ENCODE measurements at regions not wholly inside any gene's neighbourhood (a gene's known extent, or its start where the extent isn't known, plus 50 kb on each side); places are given as distances from the start of the nearest gene placed in this dataset.
"Not testable (repeated sequence)": the region's sequence is repeated elsewhere in the genome, so short reads cannot be mapped to it uniquely, and the experiment has no call there.

DNA sequence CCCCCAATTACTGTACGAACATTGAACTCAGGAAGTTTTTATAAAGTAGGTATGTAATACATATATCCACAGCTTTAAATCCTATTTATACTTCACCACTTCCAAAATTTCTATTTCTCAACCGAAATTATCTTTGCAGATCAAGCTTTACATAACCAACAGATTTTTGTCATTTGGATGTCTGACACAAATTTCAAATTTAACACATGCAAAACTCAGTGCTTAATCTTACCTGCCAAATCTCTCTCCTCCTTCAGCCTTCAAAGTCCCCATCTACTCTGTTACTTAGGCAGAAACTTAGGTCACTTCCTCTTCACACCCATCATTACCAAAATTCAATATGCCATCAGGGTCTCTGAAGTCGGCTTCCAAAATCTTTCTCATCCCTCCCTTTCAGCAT is 990.1 kb upstream of the NRXN1 start:
- FAIRE-seq (no peak), DNase-seq (ENCODE audit: low read depth, low spot score) (no peak)
- Histone ChIP-seq H3K27ac (ENCODE audit: control insufficient read depth, insufficient read depth, low read length) (no peak overlapping the region), H3K27me3 (ENCODE audit: control insufficient read depth, extremely low read depth, insufficient read depth, low read length) (no peaks in the 10 kb centered on the region), H3K4me2 (ENCODE audit: control insufficient read depth, extremely low read depth, insufficient read depth, low read depth, low read length) (no peak overlapping the region), H2AFZ (ENCODE audit: control insufficient read depth, low read length) (no peak overlapping the region), H3K36me3 (ENCODE audit: control insufficient read depth in 2 of 2, extremely low read depth in 1 of 2, insufficient read depth in 2 of 2, low read length in 2 of 2) (no peaks in the 10 kb centered on the region), H3K4me3 (ENCODE audit: control insufficient read depth in 2 of 3, extremely low read depth in 1 of 3, insufficient read depth in 2 of 3, low read depth in 1 of 3, low read length in 3 of 3) (no peak overlapping the region), H3K9me3 (ENCODE audit: control insufficient read depth, low read depth, low read length) (no peaks in the 10 kb centered on the region), H3K9me1 (ENCODE audit: control insufficient read depth, extremely low read depth, insufficient read depth, low read length) (no peaks in the 10 kb centered on the region), H3K4me1 (ENCODE audit: control insufficient read depth, extremely low read depth, insufficient read depth, low read length) (no peaks in the 10 kb centered on the region), H3K79me2 (ENCODE audit: control insufficient read depth, insufficient read depth, low read length) (no peaks in the 10 kb centered on the region), H3K9ac (ENCODE audit: control insufficient read depth, extremely low read depth, insufficient read depth, low read length) (no peak overlapping the region), H4K20me1 (ENCODE audit: control insufficient read depth, extremely low read depth, insufficient read depth, low read length) (no peaks in the 10 kb centered on the region)
- dilution Hi-C loops (cut with MboI; ENCODE audit: extremely low pct_ligation_motif_present, low sequenced_read_pairs), result no loop called here
- no peak for TF ChIP-seq EZH2 (IDR thresholded peaks at IDR 0.05; ENCODE audit: low read length)
- TF ChIP-seq, protein P1, sequence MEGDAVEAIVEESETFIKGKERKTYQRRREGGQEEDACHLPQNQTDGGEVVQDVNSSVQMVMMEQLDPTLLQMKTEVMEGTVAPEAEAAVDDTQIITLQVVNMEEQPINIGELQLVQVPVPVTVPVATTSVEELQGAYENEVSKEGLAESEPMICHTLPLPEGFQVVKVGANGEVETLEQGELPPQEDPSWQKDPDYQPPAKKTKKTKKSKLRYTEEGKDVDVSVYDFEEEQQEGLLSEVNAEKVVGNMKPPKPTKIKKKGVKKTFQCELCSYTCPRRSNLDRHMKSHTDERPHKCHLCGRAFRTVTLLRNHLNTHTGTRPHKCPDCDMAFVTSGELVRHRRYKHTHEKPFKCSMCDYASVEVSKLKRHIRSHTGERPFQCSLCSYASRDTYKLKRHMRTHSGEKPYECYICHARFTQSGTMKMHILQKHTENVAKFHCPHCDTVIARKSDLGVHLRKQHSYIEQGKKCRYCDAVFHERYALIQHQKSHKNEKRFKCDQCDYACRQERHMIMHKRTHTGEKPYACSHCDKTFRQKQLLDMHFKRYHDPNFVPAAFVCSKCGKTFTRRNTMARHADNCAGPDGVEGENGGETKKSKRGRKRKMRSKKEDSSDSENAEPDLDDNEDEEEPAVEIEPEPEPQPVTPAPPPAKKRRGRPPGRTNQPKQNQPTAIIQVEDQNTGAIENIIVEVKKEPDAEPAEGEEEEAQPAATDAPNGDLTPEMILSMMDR (optimal IDR thresholded peaks at IDR 0.05 in 1 of 3, IDR thresholded peaks at IDR 0.05 in 1 of 3, conservative IDR thresholded peaks at IDR 0.05 in 1 of 3; ENCODE audit: extremely low read depth in 1 of 3, insufficient read depth in 2 of 3, low read length in 3 of 3), result no peak

DNA sequence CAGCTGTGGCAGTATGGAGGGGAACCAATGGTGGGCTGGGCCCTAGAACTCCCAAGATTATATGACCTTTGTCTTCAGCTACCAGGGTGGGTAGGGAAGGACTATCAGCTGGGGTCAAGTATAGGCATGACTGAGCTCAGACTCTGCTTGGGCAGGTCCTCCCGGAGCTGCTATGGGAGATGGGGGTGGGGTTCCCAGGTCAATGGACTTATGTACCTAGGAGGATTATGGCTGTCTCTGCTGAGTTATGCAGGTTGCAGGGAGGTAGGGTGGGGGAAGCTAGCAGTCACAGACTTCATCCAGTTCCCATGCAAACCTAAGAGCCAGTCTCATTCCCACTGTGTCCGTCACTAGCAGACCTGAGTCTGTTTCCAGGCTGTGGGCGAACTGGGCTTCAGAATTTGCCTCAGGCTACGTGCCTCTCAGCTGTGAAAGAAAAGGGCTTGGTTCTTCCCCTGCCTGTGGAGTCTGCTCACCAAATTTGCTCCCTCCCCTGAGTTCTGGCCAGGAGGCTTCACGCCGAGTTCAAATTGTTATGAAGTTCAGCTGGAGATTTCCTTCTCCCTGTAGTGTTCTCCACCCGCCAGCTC is 985.8 kb upstream of the NRXN1 start:
- no peak overlapping the region for H2AFZ ChIP-seq (ENCODE audit: control insufficient read depth, low read length)
- DNase-seq (ENCODE audit: low read depth, low spot score), result no peak
- no peak overlapping the region for H3K9ac ChIP-seq (ENCODE audit: control insufficient read depth, extremely low read depth, insufficient read depth, low read length)
- no peaks in the 10 kb centered on the region for H4K20me1 ChIP-seq (ENCODE audit: control insufficient read depth, extremely low read depth, insufficient read depth, low read length)
- no peaks in the 10 kb centered on the region for H3K4me1 ChIP-seq (ENCODE audit: control insufficient read depth, extremely low read depth, insufficient read depth, low read length)
- H3K4me3 ChIP-seq (ENCODE audit: control insufficient read depth in 2 of 3, extremely low read depth in 1 of 3, insufficient read depth in 2 of 3, low read depth in 1 of 3, low read length in 3 of 3), result no peak overlapping the region
- dilution Hi-C loops (cut with MboI; ENCODE audit: extremely low pct_ligation_motif_present, low sequenced_read_pairs), result no loop called here
- H3K9me1 ChIP-seq (ENCODE audit: control insufficient read depth, extremely low read depth, insufficient read depth, low read length), result no peaks in the 10 kb centered on the region
- no peaks in the 10 kb centered on the region for H3K27me3 ChIP-seq (ENCODE audit: control insufficient read depth, extremely low read depth, insufficient read depth, low read length)
- no peak for FAIRE-seq
- TF ChIP-seq EZH2 (IDR thresholded peaks at IDR 0.05; ENCODE audit: low read length), result no peak
- TF ChIP-seq, protein P1 (optimal IDR thresholded peaks at IDR 0.05 in 1 of 3, IDR thresholded peaks at IDR 0.05 in 1 of 3, conservative IDR thresholded peaks at IDR 0.05 in 1 of 3; ENCODE audit: extremely low read depth in 1 of 3, insufficient read depth in 2 of 3, low read length in 3 of 3), result no peak
- no peak overlapping the region for H3K4me2 ChIP-seq (ENCODE audit: control insufficient read depth, extremely low read depth, insufficient read depth, low read depth, low read length)
- H3K27ac ChIP-seq (ENCODE audit: control insufficient read depth, insufficient read depth, low read length), result no peak overlapping the region
- no peaks in the 10 kb centered on the region for H3K9me3 ChIP-seq (ENCODE audit: control insufficient read depth, low read depth, low read length)
- no peaks in the 10 kb centered on the region for H3K36me3 ChIP-seq (ENCODE audit: control insufficient read depth in 2 of 2, extremely low read depth in 1 of 2, insufficient read depth in 2 of 2, low read length in 2 of 2)
- H3K79me2 ChIP-seq (ENCODE audit: control insufficient read depth, insufficient read depth, low read length), result no peaks in the 10 kb centered on the region

DNA sequence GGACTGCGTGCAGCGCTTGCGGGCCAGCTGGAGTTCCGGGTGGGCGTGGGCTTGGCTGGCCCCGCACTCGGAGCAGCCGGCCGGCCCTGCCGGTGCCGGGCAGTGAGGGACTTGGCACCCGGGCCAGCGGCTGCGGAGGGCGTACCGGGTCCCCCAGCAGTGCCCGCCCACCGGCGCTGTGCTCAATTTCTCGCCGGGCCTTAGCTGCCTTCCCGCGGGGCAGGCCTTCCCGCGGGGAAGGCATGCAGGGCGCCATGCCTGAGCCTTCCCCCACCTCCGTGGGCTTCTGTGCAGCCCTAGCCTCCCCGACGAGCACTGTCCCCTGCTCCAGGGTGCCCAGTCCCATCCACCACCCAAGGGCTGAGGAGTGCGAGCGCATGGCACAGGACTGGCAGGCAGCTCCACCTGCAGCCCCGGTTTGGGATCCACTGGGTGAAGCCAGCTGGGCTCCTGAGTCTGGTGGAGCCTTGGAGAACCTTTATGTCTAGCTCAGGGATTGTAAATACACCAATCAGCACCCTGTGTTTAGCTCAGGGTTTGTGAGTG is 975.0 kb upstream of the NRXN1 start:
- FAIRE-seq; H3K9ac ChIP-seq (ENCODE audit: control insufficient read depth, extremely low read depth, insufficient read depth, low read length); H3K36me3 ChIP-seq (ENCODE audit: control insufficient read depth in 2 of 2, extremely low read depth in 1 of 2, insufficient read depth in 2 of 2, low read length in 2 of 2); H3K79me2 ChIP-seq (ENCODE audit: control insufficient read depth, insufficient read depth, low read length); H3K27ac ChIP-seq (ENCODE audit: control insufficient read depth, insufficient read depth, low read length); dilution Hi-C loops (cut with MboI; ENCODE audit: extremely low pct_ligation_motif_present, low sequenced_read_pairs); H3K4me3 ChIP-seq (ENCODE audit: control insufficient read depth in 2 of 3, extremely low read depth in 1 of 3, insufficient read depth in 2 of 3, low read depth in 1 of 3, low read length in 3 of 3); H4K20me1 ChIP-seq (ENCODE audit: control insufficient read depth, extremely low read depth, insufficient read depth, low read length); H3K9me1 ChIP-seq (ENCODE audit: control insufficient read depth, extremely low read depth, insufficient read depth, low read length); H2AFZ ChIP-seq (ENCODE audit: control insufficient read depth, low read length); DNase-seq (ENCODE audit: low read depth, low spot score); H3K27me3 ChIP-seq (ENCODE audit: control insufficient read depth, extremely low read depth, insufficient read depth, low read length); H3K4me1 ChIP-seq (ENCODE audit: control insufficient read depth, extremely low read depth, insufficient read depth, low read length); H3K4me2 ChIP-seq (ENCODE audit: control insufficient read depth, extremely low read depth, insufficient read depth, low read depth, low read length); H3K9me3 ChIP-seq (ENCODE audit: control insufficient read depth, low read depth, low read length): not testable (repeated sequence)
